ENCODE measurements at regions not wholly inside any gene's neighbourhood (a gene's known extent, or its start where the extent isn't known, plus 50 kb on each side); places are given as distances from the start of the nearest gene placed in this dataset.

DNA sequence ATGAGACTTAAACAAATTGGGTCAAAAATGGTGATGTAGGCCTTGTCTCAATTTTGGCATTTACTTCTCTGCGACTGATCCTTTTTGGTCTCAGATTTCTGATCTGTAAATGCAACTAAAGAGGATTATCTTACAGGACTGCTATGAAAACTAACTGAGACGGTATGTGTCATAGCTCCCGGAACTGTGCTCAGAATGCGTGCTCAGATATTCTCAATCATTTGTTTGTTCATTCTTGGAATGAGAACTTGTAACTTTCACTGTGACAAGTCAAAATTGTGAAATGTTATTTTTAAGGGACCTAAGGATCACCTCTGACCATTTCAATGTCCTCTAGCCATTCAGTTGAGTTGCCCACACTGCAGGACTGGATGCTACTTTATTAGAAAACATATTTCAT, 498.2 kb upstream of the PIK3C3 start:
- no peak for DNase-seq

DNA sequence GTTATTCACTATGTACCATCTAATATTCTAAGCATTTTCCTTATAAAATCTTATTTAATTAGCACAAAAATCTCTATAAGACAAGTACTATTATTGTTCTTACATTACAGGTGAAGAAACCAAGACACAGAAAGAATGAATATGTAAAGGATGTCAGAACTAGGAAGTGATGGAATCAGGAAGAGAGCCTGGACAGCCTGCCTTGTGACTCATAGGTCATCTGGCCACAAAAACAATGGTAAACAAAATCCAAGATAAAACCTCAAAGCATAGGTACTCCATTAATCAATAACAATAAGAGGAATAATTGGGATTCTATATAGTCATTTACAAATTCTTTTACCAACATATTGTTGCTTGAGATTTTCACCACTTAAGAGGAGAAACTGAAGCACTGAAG, 505.4 kb upstream of the PIK3C3 start:
- no peak for DNase-seq

GRCh38 chr18:41444943-41445342, 510.1 kb upstream of the PIK3C3 start:
- DNase-seq: no peak

- no peak for DNase-seq
Measured at GRCh38 chr18:41436772-41437171, 518.3 kb upstream of the PIK3C3 start.

GRCh38 chr18:41418598-41418997, 536.4 kb upstream of the PIK3C3 start:
- DNase-seq: no peak

GRCh38 chr18:41416044-41416443, 539.0 kb upstream of the PIK3C3 start:
- DNase-seq: no peak

- DNase-seq: no peak
Measured at GRCh38 chr18:41410006-41410405, 545.0 kb upstream of the PIK3C3 start.

- no peak for DNase-seq
Measured at GRCh38 chr18:41406834-41407233, 548.2 kb upstream of the PIK3C3 start.

DNA sequence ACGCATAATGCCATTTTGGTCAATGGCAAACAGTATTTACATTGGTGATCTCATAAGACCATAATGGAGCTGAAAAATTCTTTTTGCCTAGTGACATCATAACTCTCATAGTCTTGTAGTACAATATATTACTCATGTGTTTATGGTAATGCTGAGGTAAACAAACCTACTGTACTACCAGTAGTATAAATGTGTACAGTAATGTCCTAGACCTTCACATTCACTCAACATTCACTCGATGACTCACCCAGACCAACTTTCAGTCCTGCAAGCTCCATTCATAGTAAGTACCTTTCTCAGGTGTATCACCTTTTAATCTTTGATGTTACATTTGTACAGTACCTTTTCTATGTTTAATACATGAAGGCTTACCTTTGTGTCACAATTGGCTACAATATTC, 558.2 kb upstream of the PIK3C3 start:
- DNase-seq: no peak

- DNase-seq: no peak
Measured at GRCh38 chr18:41396211-41396610, 558.8 kb upstream of the PIK3C3 start.

DNA sequence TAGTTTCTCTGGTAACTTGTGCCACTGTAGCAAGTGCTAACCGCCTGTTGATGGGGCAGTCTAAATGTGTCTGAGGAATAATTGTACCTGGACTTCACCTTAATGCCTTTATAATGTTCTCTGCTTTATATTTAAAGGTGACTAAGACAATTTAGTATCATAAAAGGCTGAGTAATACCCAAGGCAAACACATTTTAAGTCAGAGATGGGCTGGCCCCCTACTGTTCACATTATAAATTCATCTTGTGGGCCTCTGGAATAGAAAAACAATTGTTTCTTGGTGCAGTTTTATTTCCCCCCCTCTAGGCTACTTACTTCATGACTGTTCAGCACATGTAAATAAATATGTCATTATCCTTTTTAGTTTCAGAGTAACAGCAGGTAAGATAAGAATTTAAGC, 559.3 kb upstream of the PIK3C3 start:
- no peak for DNase-seq

DNA sequence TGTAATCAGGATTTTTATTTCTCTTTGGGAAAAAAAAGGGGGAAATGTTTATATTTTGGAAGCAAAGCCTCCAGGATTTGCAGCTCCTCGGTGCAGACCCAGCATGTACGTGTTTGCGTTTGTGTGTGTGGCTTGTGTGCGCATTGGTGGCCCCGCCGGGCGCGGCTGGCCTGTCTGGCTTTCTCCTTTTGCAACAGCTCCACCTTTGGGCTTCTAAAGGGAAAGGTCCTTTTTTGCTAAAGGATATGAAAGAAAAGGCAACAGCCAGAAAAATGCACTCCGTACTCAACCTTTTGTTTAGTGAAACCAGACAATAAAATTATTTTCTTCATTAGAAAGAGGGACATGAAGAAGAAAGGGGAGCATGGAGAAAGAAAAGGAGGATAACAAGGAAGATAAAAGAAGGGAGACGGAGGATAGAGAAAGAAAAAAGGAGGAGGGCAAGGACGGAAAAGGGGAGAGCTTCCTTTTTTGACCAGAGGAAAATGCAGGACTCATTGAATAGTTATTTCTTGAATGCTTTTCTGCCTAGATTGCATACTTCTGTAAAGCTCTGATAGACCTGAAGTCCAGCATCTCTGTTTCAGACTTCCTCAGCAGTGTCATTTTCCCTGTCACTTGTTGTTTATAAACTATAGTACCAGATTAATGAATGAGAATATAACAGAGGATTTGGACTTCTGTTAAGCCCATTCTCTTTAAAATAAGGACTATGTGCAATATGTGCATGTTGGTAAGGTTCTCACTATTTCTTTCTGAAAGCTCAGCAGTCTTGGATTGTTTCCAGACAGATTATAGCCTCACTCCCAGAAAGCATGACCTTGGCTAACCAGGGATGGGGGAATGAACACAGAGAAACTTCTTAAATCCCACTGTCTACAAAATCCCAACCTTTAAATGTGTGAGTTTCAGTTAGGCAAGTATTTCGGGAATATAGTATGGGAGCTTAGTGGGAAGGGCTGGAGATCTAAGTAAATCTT, 563.1 kb upstream of the PIK3C3 start:
- DNase-seq: peak; percentile 79

DNA sequence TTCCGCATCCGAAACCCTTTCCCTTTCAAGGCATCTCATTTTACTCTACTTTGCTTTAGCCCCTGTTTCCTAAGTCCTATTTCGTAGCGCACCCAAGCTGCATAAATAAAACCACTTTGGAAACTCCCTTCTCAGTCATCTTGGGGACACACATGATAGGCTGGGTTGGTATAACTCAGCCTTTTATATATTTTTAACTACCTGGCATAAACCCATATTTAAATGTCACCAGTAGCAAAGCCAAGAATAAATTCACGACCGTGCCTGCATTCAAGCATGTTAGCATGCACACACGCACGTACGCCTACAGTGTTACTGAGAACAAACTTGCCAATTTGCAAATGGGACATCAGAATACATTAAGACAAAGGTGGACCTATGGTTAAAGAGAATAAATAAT, 564.7 kb upstream of the PIK3C3 start:
- no peak for DNase-seq

DNA sequence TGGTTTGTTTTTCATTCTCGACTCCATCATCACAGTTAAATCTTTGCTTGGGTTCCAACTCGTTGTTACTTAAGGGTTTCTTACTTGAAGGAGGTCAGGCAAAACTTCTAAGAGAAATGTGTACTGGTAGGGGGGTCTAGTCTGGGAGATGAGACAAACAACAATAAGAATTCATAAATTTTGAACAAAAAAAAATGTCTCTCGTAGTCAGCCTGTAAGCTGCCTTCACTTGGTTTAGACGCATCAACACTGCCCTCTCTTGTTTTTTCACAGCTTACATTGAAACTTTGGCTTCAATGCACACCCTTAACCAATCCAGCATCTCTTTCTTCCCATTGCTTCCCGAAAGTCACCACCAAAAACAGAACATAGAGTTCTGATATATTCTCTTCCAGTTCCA, 576.4 kb upstream of the PIK3C3 start:
- DNase-seq: no peak

DNA sequence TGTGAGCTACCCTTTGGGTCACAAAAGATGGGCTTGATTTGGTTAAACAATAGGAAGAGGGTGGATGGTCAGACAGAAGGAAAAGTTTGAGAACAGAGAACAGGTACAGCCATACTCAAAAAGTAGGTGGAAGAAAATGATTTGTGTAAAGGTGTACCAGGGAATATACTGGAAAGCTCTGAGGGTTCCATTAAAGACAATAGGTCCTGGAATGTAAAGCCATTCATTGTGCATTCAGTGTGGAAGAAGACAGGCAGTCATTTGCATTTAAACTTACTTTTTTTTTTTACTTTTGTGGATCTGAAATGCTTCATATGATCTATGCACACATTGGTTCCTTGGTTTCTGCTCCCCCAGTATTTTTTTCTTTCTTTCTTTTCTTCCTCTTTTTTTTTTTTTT, 581.4 kb upstream of the PIK3C3 start:
- no peak for DNase-seq

DNA sequence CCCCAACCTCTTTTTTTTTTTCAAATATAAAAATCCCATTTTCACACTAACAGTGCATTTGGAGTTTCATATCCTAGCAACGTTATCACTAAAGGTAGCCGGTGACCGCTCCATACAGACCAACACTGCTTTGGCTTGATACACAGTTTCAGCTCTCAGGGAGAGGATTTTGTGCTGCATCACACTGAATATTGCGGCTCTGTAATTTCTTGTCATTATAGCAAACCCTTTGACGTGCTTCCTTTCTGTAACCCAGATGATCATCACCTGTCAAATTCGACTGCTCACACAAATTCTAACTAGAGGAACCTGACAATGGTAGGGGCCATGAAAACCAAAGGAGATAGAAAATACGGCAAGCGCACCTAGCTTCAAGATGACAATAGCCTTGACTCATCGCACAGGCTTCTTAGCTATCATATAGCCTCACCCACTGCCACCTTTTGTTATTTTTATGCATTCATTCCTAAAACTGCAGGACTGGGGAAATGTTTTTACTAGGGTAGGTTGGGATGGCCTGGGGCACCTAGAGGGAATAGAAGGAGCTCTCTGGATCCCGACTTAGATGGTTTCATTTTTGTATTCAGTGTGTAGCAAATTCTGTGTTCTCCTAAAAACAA, 582.9 kb upstream of the PIK3C3 start:
- DNase-seq: no peak

- no peak for DNase-seq
Measured at GRCh38 chr18:41371156-41372045, 583.6 kb upstream of the PIK3C3 start.

DNA sequence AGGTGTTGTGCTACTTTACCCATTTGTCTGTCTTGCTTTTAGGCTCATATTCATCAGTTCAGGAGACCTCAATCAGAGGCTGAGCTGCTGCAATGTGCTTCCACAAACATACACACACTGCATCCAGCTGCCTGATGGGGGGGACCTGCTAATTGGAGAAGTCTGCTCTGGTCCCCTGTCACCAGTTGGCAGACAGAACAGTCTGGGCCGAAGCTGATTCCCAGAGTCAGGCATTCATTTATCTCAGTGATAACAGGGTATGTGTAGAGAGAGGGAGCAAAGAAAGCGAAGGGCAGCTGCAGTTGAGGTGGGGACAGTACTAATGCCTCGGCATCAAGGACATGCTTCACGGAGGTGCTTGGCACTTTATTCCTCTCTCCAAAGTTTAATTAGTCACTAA, 584.3 kb upstream of the PIK3C3 start:
- no peak for DNase-seq

GRCh38 chr18:41357708-41358107, 597.3 kb upstream of the PIK3C3 start:
- DNase-seq: no peak

GRCh38 chr18:41353777-41354528, 601.1 kb upstream of the PIK3C3 start:
- no peak for DNase-seq

DNA sequence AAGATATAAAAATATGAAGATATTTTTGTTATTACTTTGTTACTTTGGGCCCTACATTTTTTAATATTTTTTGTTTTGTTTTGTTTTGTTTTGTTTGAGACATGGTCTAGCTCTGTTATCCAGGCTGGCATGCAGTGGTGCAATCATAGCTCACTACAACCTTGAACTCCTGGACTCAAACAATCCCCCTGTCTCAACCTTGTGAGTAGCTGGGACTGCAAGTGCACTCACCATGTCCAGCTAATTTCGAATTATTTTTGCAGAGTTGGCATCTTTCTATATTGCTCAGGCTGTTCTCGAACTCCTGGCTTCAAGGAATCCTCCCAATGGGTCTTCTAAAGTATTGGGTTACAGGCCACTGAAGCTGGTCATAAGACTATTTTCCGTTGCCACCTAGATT, 603.6 kb upstream of the PIK3C3 start:
- no peak for DNase-seq

DNA sequence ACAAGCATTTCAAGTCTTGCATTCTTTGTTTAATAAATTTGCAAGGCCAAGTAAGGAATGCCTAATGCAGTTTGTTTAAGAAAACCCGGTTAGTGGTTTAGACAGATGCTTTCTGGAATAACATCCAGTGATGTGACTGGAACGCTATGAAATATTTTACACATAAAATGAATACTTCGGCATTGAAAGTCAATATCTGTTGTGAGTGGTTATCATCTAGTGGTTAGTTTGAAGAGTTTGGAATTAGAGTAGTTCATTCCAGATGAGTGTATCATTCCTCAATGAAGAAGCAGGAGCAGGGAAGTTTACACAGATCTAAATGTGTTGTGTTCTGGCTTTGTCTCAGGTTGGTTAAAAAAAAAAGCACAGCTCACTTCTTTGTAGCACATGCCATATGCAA, 608.0 kb upstream of the PIK3C3 start:
- no peak for DNase-seq

DNA sequence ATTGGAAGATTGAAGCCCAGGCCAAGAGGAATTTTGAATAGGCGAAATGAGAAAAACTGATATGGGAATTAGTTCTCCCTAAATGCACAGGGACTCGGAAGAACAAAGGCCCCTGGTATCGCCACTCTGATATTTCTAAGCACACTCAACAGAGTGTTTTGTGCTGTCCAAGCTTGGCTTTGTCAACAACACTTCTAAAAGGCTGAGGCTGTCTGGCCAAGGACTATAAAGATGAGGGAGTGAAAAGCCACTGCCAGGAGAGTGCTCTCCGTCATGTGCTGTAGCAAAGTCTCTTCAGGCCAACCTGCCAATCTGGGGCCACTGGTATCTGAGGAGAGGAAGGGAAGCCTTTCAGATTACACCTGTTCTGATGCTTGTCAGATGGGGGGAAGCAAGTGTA, 611.2 kb upstream of the PIK3C3 start:
- peak; percentile 8 for DNase-seq
